ENCODE measurements at regions not wholly inside any gene's neighbourhood (a gene's known extent, or its start where the extent isn't known, plus 50 kb on each side); places are given as distances from the start of the nearest gene placed in this dataset.

DNA sequence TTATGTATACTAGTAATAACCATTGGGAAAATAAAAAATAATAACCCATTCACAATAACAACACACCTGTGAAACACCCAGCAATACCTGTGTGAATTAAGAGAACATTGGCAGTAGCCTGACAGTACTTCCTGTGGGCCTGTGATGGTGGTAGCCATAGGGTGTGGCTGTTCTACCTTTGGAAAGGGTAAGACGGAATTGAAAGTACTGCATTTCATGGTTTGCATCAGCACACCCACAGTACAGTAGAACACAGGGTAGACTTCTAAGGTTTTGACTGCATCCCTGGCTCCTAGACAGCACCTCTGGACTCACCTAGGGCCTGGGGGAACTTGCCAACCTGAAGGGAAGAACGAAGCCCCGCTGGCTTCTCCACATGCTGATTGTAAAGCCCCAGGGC lies 279.8 kb downstream of the HTR1B start:
- no peak for TF ChIP-seq FOXP2 (optimal IDR thresholded peaks at IDR 0.05; ENCODE audit: borderline replicate concordance, extremely low read depth, extremely low read length, insufficient read depth)
- TF ChIP-seq POLR2AphosphoS5 (IDR thresholded peaks at IDR 0.05; ENCODE audit: low read depth, low read length): no peak
- TF ChIP-seq SIN3A (IDR thresholded peaks at IDR 0.05; ENCODE audit: borderline replicate concordance, insufficient read depth, low read length): no peak
- TF ChIP-seq TAF1 (IDR thresholded peaks at IDR 0.05; ENCODE audit: borderline replicate concordance, insufficient read depth, low read length): no peak

All from PFSK-1 (cell line).